Stomach (tissue), 4 donors: ENCODE measurements at regions not wholly inside any gene's neighbourhood (a gene's known extent, or its start where the extent isn't known, plus 50 kb on each side); places are given as distances from the start of the nearest gene placed in this dataset.

Experiments
- POLR2A ChIP-seq, 4 donors: fragments of 450-650 bp; IDR thresholded peaks; one replicate each; pipeline ENCODE4 v1.6.1; 2016; ENCODE audit warnings: antibody characterized with exemption in 4 of 4, control low read depth in 2 of 4, mild to moderate bottlenecking in 1 of 4, moderate library complexity in 1 of 4
- TF ChIP-seq, protein P1 (sequence below), 7 experiments: fragments of 450-650 bp in 4 of 7; fragments of 200-600 bp in 3 of 7; sonication (generic) in 3 of 7; IDR thresholded peaks; one replicate each; pipeline ENCODE4 v1.5.1; 2016 to 2019; ENCODE audit warnings: antibody characterized with exemption in 7 of 7, control low read depth in 2 of 7, mild to moderate bottlenecking in 1 of 7

GRCh38 chr2:235191486-235191885 lies 239.7 kb downstream of the SH3BP4 start:
- TF ChIP-seq, protein P1, sequence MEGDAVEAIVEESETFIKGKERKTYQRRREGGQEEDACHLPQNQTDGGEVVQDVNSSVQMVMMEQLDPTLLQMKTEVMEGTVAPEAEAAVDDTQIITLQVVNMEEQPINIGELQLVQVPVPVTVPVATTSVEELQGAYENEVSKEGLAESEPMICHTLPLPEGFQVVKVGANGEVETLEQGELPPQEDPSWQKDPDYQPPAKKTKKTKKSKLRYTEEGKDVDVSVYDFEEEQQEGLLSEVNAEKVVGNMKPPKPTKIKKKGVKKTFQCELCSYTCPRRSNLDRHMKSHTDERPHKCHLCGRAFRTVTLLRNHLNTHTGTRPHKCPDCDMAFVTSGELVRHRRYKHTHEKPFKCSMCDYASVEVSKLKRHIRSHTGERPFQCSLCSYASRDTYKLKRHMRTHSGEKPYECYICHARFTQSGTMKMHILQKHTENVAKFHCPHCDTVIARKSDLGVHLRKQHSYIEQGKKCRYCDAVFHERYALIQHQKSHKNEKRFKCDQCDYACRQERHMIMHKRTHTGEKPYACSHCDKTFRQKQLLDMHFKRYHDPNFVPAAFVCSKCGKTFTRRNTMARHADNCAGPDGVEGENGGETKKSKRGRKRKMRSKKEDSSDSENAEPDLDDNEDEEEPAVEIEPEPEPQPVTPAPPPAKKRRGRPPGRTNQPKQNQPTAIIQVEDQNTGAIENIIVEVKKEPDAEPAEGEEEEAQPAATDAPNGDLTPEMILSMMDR (IDR thresholded peaks at IDR 0.05) = no peak
- no peak for TF ChIP-seq POLR2A (IDR thresholded peaks at IDR 0.05)
